ENCODE measurements at regions not wholly inside any gene's neighbourhood (a gene's known extent, or its start where the extent isn't known, plus 50 kb on each side); places are given as distances from the start of the nearest gene placed in this dataset.

GRCh38 chr2:15807418-15808203, 132.7 kb upstream of the MYCN start:
- H3K9me3 ChIP-seq = no peaks in the 10 kb centered on the region
- no peak overlapping the region for H3K27ac ChIP-seq
- H3K4me1 ChIP-seq = no peaks in the 10 kb centered on the region
- DNase-seq = no peak
- no peaks in the 10 kb centered on the region for H3K27me3 ChIP-seq
- intact Hi-C loops (cut with DNase I) = no loop called here
- H3K36me3 ChIP-seq = no peaks in the 10 kb centered on the region
- no peak overlapping the region for H3K4me3 ChIP-seq
- TF ChIP-seq POLR2A (IDR thresholded peaks at IDR 0.05) (no peak), EP300 (IDR thresholded peaks at IDR 0.05) (no peak), POLR2AphosphoS5 (IDR thresholded peaks at IDR 0.05) (no peak)
- TF ChIP-seq, protein P1, sequence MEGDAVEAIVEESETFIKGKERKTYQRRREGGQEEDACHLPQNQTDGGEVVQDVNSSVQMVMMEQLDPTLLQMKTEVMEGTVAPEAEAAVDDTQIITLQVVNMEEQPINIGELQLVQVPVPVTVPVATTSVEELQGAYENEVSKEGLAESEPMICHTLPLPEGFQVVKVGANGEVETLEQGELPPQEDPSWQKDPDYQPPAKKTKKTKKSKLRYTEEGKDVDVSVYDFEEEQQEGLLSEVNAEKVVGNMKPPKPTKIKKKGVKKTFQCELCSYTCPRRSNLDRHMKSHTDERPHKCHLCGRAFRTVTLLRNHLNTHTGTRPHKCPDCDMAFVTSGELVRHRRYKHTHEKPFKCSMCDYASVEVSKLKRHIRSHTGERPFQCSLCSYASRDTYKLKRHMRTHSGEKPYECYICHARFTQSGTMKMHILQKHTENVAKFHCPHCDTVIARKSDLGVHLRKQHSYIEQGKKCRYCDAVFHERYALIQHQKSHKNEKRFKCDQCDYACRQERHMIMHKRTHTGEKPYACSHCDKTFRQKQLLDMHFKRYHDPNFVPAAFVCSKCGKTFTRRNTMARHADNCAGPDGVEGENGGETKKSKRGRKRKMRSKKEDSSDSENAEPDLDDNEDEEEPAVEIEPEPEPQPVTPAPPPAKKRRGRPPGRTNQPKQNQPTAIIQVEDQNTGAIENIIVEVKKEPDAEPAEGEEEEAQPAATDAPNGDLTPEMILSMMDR (IDR thresholded peaks at IDR 0.05) = no peak
- 83 to 89% methylated on average over 18 of the region's 18 CpGs for WGBS, 2 donors

- H3K27ac ChIP-seq = no peak overlapping the region
- no peaks in the 10 kb centered on the region for H3K27me3 ChIP-seq
- H3K4me3 ChIP-seq = no peak overlapping the region
- intact Hi-C loops (cut with DNase I) = no loop called here
- 87% methylated on average over 28 of the region's 28 CpGs for WGBS, 2 donors
- DNase-seq = no peak
- no peaks in the 10 kb centered on the region for H3K9me3 ChIP-seq
- no peak for TF ChIP-seq POLR2A (IDR thresholded peaks at IDR 0.05)
- no peak for TF ChIP-seq POLR2AphosphoS5 (IDR thresholded peaks at IDR 0.05)
- no peak for TF ChIP-seq EP300 (IDR thresholded peaks at IDR 0.05)
- TF ChIP-seq, protein P1 (IDR thresholded peaks at IDR 0.05) = no peak
- H3K36me3 ChIP-seq = no peaks in the 10 kb centered on the region
- no peaks in the 10 kb centered on the region for H3K4me1 ChIP-seq
Measured at GRCh38 chr2:15808204-15808910, 132.0 kb upstream of the MYCN start.

GRCh38 chr2:15808944-15809343, 131.4 kb upstream of the MYCN start:
- TF ChIP-seq POLR2AphosphoS5 (IDR thresholded peaks at IDR 0.05) (no peak), POLR2A (IDR thresholded peaks at IDR 0.05) (no peak), EP300 (IDR thresholded peaks at IDR 0.05) (no peak)
- TF ChIP-seq, protein P1 (IDR thresholded peaks at IDR 0.05) = no peak
- Histone ChIP-seq H3K9me3 (no peaks in the 10 kb centered on the region), H3K27me3 (no peaks in the 10 kb centered on the region), H3K4me1 (no peaks in the 10 kb centered on the region), H3K36me3 (no peaks in the 10 kb centered on the region), H3K27ac (no peak overlapping the region), H3K4me3 (no peak overlapping the region)
- no peak for DNase-seq
- WGBS, 2 donors = 66 to 76% methylated on average over 8 of the region's 8 CpGs
- intact Hi-C loops (cut with DNase I) = no loop called here

DNA sequence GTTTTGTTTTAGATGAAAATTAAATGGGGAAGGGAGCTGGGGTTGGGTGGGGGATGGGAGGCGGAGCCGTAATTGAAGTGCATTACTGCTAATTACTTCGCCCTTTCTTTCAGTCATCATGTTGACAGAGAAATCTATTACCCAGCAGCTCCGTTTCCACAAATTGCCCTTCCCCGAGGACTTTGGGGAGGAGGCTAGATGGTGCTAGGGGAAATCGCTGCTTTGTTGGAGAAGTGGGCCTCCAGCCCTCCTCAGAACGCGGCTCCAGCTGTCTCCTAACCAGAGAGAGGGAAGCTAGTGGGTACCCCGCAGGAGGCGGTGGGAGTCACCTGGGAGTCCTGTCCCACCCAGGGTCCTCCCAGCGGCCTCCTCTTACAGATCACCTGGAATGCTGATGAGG, 130.9 kb upstream of the MYCN start:
- TF ChIP-seq EP300 (IDR thresholded peaks at IDR 0.05) = no peak
- no peak for TF ChIP-seq POLR2A (IDR thresholded peaks at IDR 0.05)
- TF ChIP-seq, protein P1 (IDR thresholded peaks at IDR 0.05) = no peak
- no peak for TF ChIP-seq POLR2AphosphoS5 (IDR thresholded peaks at IDR 0.05)
- Histone ChIP-seq H3K4me3 (no peak overlapping the region), H3K27me3 (no peaks in the 10 kb centered on the region), H3K27ac (no peak overlapping the region), H3K36me3 (no peaks in the 10 kb centered on the region), H3K9me3 (no peaks in the 10 kb centered on the region), H3K4me1 (no peaks in the 10 kb centered on the region)
- intact Hi-C loops (cut with DNase I) = no loop called here
- DNase-seq = no peak
- 67 to 69% methylated on average over 11 of the region's 11 CpGs for WGBS, 2 donors

Data from sigmoid colon (tissue), 6 donors.